8988T (cell line): ENCODE measurements at regions not wholly inside any gene's neighbourhood (a gene's known extent, or its start where the extent isn't known, plus 50 kb on each side); places are given as distances from the start of the nearest gene placed in this dataset.
"Not testable (repeated sequence)": the region's sequence is repeated elsewhere in the genome, so short reads cannot be mapped to it uniquely, and the experiment has no call there.

Experiments
- DNase-seq: peaks from one replicate; pipeline ENCODE4 v3.0.0; 2011

DNA sequence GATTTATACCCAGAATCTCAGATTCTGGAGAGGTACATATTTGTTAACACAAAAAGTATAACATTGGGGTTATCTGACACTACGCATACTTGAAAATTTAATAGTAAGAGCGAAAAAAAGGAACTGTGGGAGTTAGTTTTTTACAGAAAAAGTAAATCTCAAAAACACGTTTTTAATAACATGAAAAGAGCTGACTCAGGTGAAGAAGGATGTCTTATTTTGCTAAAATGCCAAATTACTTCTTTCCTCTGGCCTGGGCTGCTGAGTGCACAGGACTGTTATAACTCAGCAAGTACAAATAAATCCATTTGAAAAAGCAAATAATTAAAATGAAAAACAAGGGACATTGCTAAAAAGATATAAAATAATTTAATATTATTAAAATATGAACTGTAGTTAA, 1322.9 kb downstream of the ARAP2 start:
- no peak for DNase-seq

DNA sequence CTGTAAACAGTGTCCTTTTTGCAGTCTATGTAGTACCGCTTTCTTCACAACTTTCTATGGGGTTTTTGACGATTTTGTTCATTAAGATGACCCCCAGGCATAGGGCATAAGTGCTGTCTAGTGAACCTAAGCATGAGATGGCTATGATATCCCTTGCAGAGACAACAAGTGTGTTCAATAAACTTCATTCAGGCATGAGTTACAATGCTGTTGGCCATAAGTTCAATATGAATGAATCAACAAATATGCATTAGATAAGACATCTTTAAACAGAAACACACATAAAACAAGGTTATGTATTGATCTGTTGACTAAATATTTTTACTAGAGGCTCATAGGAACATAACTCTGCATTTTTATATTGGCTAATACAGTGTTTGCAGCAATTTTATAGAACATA, 1322.0 kb downstream of the ARAP2 start:
- no peak for DNase-seq

DNA sequence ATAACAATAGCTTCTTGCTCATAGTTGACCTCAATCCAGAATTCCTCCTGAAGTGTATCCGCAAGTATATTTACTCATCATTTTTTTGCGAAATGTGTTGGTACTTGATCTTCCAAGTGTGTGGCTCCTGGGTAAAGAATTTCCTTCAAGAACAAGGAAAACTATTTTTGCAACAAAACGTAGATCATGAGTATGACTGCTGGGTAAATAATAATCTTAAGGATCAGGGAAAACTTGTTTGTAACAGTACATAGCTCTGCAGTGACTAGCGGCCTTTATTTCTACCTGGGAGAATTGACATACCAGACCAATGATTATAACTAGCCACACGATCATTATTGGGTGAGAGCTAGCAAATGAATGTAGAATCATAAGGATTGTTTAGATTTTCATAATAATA, 1311.7 kb downstream of the ARAP2 start:
- no peak for DNase-seq

DNA sequence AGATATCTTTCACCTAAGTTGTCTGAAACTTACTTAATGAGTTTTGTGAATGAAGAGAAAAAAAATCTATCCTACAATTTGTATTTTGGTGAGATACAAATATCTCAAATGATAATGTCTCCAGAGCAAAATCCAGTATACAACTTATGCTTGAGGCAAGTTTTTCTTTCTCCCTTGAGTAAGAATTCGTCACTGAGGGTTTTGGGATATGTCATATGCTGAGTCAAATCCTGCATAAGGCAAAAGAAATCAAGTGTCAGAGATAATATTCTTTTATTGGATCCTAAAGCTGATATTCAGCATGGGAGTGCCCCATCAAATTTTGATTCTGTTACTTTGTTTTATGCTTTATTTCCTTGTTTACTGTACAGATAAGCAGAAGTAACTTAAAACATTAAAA, 1308.6 kb downstream of the ARAP2 start:
- DNase-seq = no peak

DNA sequence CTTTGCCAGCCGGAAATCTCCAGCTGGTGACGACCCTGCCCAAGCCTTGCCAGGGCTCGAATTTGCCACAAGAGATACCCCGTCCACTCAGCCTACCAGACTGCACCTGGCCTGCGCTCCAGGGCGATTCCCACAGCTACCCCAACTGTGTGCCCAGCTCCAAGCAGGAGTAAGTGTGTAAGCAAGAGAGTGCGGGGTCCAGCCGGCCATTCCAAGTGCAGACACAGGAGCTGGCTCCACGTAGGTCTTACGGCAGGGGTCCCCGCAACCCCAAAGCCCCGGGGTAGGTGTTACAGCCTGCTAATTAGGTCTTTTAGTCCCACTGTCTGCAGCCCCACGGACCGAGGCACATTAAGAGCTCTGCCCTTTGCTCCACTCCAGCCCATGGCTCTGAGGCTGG, 1305.2 kb downstream of the ARAP2 start:
- no peak for DNase-seq

DNA sequence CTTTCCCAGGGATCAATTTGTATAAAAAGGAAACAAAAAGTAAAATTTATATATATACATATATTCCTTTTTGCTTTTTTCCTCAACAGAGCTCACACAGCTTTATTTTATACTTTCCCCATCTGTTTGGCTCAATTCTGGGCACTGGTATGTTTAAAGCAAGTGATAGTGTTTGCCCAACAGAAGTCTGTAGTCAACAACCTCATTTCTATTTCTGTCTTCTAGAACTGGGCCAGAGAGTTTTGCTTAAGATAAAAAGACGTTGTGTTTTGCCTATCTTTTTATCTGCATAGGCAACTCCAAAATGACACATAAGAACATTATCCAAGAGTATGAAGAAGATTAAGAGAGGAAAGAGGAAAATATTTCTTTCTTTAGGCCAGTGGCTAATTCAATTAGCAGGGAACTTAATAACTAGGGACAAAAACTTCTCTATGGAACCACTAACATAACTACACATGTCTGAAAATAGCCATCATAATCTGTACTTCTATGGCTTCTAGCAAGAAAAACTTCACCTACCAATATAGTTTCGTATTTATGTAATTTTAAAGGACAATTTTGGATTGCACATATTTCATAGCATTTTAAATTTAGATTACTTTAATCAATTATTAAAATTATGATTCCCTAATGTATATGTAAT, 1300.5 kb downstream of the ARAP2 start:
- DNase-seq = no peak

DNA sequence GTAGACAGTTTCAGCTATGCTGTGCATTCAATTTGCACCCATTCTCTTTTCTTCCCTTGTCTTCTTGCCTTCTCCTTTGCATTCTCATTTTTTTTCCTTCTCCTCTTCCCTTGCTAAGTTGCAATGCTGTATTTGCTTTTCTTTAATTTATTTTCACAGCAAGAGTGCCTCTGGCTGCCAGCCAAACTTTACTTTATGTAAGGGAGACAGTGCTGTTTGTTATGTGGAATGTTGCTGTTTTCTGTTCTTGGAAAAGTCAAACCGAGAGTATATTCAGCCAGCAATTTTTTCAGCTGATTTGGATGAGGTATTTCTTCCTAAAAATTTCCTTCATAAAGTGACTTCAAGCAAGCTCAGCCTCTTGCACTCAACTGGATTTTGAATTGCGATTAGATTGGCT, 1293.4 kb downstream of the ARAP2 start:
- no peak for DNase-seq

DNA sequence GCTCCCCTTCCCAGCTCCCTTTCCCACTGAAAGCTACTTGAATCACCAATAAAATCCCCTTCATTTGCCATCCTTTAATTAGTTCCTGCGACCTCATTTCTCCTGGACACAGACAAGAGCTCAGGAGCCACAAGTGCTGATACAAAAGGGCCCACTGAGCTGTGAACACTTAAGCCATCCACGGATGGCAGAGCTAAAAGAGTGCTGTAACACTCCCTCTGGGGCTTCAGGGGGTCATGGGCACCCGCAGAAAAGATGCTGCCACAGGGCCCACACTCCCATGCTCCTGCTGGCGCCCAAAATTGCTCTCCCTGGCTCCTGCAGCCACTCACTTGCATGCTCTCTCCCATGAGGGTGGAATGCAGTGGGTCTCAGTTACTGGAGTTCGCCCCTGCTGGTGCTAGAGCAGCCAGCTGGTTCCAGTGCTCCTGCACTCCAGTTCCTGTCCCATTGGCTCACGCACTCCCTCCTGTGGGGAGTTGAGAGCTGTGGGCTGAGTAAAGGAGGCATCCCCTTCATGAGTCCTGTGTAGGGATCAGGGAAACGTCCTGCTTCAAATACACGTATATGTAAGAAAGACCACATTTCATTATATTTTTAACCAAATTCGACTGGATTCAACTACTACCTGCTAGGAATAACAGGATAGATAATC, 1291.0 kb downstream of the ARAP2 start:
- DNase-seq = no peak

DNA sequence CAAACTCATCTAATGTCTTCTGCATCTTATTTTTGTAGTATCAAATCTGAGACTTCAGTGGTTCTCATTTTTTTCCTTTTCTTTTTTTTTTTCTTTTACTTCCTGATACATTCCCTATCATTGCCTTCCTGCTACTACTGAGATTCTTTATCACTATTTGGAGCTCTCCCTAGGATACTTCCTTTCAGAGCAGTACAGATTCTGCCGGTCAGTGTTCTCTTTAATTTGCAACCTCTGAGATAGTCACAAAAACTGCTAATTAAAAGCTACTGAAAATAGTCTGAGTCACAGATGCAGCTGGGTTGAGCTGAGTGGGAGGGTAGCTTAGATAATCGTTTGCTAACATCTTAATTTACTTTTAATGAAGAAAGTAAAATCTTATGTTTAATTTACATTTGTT, 1279.7 kb downstream of the ARAP2 start:
- no peak for DNase-seq

DNA sequence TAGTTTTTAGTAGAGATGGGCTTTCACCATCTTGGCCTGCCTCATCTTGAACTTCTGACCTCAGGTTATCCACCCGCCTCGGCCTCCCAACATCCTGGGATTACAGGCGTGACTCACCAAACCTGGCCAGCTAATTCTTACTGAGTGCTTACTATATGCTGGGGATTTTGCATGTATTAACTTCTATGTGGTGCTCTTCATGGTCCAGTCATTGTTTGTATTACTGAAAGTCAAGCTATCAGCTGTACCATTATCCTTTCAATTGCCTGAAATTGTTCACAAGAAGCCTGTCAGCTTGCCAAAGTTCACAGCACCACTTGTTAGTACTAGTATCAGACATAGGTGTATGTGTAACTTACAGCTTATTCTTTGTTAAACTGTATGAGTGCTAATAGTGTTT, 1272.1 kb downstream of the ARAP2 start:
- no peak for DNase-seq

DNA sequence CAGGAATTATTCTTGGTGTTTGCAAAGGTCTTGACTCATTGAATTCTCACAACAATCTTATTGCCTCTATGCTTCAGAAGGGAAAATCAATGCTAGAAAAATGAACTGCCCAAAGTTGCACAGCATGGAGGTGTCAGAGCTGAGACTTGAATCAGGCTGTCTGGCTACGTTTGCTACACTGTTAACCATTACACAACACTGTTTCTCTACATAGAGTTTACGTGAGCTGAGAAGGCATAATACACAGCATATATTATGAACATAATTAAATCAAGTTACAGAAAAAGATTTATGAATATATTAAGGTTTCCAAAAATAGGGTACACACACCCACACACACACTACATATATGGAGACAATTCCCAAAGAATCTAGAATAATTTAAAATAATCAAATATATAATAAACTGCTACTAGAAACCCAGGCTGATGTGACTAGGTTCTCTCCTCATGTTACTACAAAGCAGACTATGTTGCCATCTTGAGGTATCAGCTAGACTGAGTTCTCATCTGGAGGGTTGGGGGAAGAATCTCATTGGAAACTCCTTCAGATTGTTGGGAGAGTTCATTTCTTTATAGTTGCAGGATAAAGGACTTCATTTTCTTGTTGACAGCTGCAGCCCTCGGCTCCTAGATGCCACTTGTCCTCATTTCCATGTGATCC, 1270.5 kb downstream of the ARAP2 start:
- no peak for DNase-seq

DNA sequence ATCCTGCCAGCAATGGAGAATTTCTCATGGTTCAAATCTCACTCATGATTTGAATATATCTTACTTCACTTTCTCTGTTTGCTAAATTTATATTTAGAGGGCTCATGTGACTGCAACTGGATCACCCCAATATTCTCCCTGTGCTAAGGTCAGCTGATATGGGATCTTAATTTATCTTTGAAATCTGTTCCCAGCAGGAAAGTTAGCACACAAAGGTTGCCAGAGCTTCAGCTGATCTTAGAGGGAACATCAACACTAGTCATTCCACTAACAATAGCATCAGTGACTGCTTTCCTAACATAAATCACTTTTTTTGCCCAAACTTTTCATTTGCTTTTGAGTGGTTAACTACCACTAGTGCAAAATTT, 1270.0 kb downstream of the ARAP2 start:
- DNase-seq = no peak

DNA sequence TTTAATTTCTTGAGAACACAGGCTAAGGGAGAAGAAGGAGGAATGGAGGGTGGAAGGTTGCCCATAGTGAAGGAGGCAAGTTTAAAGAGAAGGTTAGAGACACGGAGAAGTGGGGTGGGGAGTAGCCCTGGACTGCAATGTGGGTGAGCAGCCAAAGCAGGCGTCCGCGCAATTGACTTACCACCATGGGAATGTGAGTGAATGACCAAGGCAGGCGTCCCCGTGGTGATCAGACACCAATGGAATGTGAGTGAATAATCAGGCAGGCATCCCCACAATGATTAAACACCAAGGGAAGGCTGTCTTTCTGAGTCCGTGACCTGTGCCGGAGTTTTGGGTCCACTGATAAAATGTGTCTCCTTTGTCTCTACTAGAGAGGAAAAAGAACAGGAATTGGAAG, 1223.1 kb downstream of the ARAP2 start:
- not testable (repeated sequence) for DNase-seq

DNA sequence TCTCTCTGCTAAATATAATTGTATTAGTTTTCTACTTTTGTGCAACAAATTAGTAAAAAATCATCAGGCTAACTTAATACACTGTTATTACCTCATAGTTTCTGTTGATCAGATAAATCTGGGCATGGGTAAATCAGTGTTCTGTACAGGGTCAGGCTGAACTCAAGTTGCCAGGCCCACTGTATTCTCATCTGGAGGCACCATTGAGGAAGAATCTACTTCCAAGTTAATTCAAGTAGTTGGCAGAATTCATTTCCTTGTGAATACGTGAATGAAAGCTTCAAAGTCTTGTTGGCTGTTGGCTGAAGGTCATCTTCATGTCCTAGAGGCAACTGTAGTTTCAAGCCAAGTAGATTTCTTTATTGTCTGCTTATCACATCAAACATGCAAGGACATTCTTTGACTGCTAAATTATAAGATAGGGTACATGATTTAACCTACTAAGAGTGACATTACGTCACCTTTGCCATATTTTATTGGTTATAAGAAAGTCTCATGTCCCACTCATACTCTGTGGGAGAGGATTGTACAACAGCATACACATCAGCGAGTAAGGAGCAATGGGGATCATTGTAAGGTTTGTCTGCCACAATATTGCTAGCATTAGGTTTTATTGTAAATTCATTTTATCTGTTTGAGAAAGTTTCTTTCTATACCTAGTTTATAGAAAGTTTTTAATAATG, 1219.0 kb downstream of the ARAP2 start:
- no peak for DNase-seq

DNA sequence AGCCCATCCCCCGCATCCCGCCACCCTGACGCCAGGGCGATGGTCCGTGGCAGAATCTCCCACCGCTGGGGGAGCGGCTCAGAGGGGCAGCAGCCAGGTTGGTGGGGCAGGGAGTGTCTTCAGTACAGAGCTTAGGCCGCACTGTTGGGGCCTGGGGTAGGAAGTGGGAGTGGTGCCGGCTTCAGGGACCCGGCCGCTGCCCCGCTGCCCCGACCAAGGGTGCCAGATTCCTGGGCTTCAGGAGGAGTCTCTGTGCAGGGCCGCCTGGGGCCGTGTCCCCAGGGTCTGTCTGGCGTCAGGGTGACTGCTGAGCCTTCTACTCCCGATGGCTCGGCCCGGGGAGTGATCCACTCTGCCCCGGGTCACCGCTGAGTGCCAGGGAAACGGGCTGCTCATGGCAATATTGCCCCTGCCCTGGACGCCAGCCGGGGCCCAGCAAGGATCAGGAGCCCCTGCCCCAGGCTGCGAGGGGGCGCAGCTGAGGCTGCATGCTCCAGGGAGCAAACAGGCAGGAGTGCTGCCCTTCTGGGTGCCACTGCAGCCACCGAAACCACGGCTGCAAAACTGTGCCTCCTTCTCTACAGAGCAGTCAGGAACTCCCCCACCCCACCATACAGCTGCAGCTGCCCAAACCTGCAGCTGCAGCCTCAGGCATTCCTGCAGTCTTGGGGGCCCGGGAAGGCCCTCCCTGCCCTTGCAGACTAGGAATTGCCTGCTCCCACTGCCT, 1206.1 kb downstream of the ARAP2 start:
- no peak for DNase-seq

DNA sequence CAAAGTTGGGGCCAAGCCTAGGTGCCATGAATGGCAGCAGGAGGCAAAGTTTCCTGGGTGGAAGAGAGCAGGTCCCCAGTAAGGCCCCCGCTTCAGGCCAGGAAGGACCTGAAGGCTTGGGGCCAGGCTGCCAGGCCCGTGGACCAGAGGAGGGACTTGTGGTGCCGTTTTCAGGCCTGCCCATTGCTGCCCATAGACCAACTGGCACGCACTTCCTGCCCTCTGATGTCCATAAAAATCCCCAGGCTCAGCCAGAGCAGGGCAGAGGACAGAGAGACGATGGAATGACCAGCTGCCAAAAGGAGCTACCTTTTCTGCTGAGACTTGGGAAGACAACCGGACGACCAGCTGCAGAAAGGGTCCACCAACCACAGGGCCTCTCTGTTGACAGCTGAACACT, 1205.5 kb downstream of the ARAP2 start:
- no peak for DNase-seq

DNA sequence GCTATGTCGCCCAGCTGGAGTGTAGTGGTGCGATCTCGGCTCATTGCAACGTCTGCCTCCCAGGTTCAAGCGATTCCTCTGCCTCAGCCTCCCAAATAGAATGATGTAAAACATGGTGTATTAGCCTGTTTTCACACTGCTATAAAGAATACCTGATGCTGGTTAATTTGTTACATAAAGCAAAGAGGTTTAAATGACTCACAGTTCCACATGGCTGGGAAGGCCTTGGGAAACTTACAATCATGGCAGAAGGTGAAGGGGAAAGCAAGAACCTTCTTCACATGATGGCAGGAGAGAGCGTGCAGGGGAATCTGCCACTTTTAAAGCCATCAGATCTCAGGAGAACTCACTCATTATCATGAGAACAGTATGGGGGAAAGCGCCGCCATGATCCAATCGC, 1191.8 kb downstream of the ARAP2 start:
- no peak for DNase-seq

DNA sequence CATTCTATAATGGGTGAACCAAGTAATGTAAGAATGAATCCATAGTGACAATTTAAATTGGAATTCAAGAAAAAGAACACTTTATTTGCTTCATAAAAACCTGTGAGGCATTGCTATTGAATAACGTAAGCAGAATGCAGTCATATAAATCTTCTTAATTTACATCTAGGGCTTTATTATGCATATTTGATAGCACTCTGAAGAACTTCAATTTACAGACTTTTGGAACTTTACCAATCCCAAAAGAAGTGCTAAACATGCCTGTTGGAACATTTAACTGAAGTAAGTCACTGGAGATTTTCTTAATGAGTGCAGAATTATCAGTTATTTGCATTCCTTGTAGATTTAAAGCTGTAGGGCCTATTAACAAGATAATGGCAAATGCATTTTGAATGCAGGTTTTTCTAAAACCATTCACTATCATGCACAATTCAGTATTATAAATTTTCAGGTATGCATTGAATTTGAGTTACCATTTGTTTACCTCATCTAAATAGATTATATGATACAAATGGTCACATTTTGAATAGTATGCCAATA, 1181.2 kb downstream of the ARAP2 start:
- DNase-seq = no peak

DNA sequence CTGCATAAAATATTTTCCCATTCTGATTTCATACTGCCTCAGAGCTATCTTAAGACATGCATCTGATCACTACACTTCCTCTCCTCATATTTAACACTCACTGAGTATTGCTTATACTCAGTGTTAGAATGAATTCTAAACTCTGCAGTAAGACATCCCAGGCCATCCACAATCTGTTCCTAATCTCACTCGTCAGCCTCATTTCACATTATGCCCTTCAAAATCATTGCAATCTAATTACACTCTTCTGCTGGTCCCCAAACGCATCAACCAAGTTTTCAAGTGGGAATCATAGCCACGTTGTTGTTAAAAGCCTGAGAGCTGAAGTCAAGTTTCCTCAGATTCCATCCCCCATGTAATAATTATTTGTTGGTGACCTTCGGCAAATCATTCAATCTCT, 1177.9 kb downstream of the ARAP2 start:
- DNase-seq = no peak

DNA sequence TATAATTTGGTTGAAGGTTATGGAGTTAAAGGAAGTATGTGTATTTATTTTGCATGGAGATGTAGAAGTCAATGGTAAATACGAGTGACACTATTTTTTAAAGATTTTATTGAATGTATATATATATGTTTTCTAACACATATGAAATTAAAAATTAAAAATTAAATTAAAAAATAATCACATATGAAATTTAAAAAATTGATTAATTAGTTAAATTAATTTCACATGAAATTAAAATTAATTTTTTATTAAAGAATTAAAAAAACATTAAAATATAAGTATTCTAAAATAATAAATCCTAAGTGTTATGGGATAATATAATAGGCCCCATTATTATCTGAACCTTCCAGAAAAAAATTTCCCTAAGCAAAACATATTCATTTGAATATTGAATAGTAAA, 1163.5 kb downstream of the ARAP2 start:
- DNase-seq = no peak

DNA sequence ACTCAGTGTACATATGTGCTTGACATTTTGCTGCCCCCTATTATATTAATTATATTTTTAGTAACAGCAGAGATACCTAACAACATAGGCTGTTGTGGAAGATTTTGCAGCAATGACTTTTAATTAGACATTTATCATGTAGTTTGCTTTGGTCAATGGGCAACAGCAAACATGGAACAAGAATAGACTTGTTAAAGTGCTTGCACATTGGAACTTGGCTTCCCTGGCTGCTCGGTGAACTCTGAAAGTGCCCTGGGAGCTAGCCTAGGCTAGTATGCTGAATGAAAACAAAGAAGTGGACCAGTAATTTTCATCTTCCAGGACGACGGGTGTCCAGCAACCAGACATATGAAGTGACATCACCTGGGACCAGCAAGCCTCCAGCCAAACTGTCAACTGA, 1157.1 kb downstream of the ARAP2 start:
- no peak for DNase-seq

DNA sequence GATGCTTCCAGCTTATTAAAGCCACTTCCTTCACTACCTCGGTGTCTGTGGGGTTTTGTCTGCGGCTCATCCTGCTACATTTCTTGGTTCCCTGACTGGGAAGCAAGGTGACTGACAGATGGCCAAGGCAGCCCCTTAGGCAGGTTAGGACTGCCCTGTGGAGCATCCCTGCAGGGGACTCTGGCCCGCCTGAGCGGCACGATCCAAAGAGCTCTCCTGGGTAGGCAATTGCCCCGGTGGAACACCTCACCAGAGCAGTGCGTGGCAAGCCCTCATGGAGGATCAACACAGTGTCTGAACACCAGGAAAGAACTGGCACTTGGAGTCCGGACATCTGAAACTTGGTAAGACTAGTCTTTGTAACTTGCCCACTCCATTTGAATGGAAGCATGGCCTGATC, 1143.4 kb downstream of the ARAP2 start:
- DNase-seq = no peak

DNA sequence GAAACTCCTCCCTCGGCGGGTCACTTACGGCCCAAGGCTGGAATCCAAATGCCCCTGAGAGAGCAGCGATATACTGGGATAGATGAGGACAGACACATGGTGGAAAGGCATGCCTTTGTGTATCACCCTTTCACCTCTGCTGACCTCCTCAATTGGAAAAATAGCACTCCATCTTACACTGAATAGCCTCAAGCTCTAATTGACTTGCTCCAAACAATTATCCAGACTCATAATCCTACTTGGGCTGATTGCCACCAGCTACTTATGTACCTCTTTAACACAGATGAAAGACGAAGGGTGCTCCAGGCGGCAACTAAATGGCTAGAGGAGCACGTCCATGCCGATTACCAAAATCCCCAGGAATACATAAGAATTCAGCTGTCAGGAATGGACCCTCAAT, 1142.2 kb downstream of the ARAP2 start:
- DNase-seq = no peak
